GM19397 (cell line): ENCODE measurements at regions not wholly inside any gene's neighbourhood (a gene's known extent, or its start where the extent isn't known, plus 50 kb on each side); places are given as distances from the start of the nearest gene placed in this dataset.
A peak's percentile ranks its signal among the peaks of the same experiment; 100 is the strongest.

Source experiments
- ATAC-seq: cut with Tn5 transposase; IDR thresholded peaks from one replicate; pipeline ENCODE4 v1.9.1; 2021; ENCODE audit warnings: mild to moderate bottlenecking, moderate library complexity; ENCODE audit not compliant: unreplicated experiment

- no peak for ATAC-seq
Observed at GRCh38 chr21:17402937-17403336, 109.9 kb upstream of the CXADR start.

- no peak for ATAC-seq
Observed at GRCh38 chr21:17406202-17406601, 106.6 kb upstream of the CXADR start.

GRCh38 chr21:17414766-17415165 lies 98.1 kb upstream of the CXADR start:
- ATAC-seq: no peak

GRCh38 chr21:17416139-17416538 lies 96.7 kb upstream of the CXADR start:
- ATAC-seq: no peak

GRCh38 chr21:17422931-17423330 lies 89.9 kb upstream of the CXADR start:
- no peak for ATAC-seq

GRCh38 chr21:17427157-17427556 lies 85.7 kb upstream of the CXADR start:
- ATAC-seq: no peak

GRCh38 chr21:17427831-17428483 lies 84.9 kb upstream of the CXADR start:
- ATAC-seq: peak; percentile 94

GRCh38 chr21:17428484-17428869 lies 84.4 kb upstream of the CXADR start:
- ATAC-seq: peak; percentile 84

- ATAC-seq: no peak
Observed at GRCh38 chr21:17428980-17429379, 83.9 kb upstream of the CXADR start.

GRCh38 chr21:17429936-17430335 lies 82.9 kb upstream of the CXADR start:
- ATAC-seq: no peak

- ATAC-seq: no peak
Observed at GRCh38 chr21:17432732-17433057, 80.1 kb upstream of the CXADR start.

GRCh38 chr21:17433730-17434129 lies 79.1 kb upstream of the CXADR start:
- no peak for ATAC-seq

GRCh38 chr21:17435565-17436543 lies 77.0 kb upstream of the CXADR start:
- ATAC-seq: no peak

GRCh38 chr21:17436626-17437111 lies 76.2 kb upstream of the CXADR start:
- ATAC-seq: no peak

GRCh38 chr21:17438635-17439034 lies 74.2 kb upstream of the CXADR start:
- ATAC-seq: no peak

GRCh38 chr21:17440969-17441368 lies 71.9 kb upstream of the CXADR start:
- ATAC-seq: no peak

- no peak for ATAC-seq
Observed at GRCh38 chr21:17441370-17441769, 71.5 kb upstream of the CXADR start.

GRCh38 chr21:17442165-17442564 lies 70.7 kb upstream of the CXADR start:
- no peak for ATAC-seq

- ATAC-seq: no peak
Observed at GRCh38 chr21:17444828-17445227, 68.0 kb upstream of the CXADR start.

GRCh38 chr21:17446737-17447136 lies 66.1 kb upstream of the CXADR start:
- no peak for ATAC-seq

- ATAC-seq: no peak
Observed at GRCh38 chr21:17449701-17450100, 63.1 kb upstream of the CXADR start.

GRCh38 chr21:17451364-17451891 lies 61.4 kb upstream of the CXADR start:
- no peak for ATAC-seq
